ENCODE measurements at regions not wholly inside any gene's neighbourhood (a gene's known extent, or its start where the extent isn't known, plus 50 kb on each side); places are given as distances from the start of the nearest gene placed in this dataset.

DNA sequence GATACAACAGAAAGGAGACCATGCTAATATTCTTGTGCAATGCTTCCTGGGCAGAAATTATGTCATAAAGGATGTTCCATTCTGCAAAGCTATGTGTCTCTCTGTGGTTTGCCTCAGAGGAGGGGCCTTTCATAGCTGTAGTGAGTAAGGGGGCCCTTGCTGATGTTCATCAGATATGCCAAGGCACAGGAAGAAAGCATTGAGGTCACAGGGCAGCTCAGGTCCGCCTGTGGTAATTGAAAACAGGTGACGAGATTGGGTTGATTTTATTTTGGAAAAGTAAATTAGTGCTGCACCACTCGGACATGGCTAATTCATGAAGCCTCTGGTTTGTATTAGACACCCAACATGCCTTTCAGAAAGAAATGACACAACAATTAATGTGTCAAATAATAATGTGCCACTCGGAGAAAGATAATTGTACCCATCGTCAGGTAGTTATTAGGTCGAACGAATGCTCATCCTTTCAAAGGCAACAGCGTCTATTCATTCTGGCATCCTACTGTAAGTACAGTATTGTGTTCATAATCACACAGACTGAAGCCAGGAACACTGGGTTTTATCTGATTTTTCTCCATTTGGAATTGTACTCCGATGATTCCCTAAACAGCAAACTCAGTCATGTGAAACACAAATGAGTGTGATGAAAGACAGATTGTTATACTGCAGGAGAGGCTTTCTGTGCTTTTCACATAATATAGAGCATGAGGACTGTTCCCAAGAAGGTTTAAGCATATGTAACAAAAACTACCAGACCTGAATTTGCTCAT lies 421.6 kb upstream of the KLF12 start:
- POLR2A ChIA-PET (ENCODE audit: low non-redundant PET), result no interaction called here
- H3K4me1 ChIP-seq (ENCODE audit: insufficient read depth, low read length, poor library complexity, severe bottlenecking), result peaks cover 6% of the 10 kb centered on the region
- CTCF ChIA-PET, result no interaction called here
- no peaks in the 10 kb centered on the region for H3K36me3 ChIP-seq (ENCODE audit: insufficient read depth, low read length, poor library complexity, severe bottlenecking)
- H3K27me3 ChIP-seq (replicated peaks; ENCODE audit: insufficient read depth, low read depth, low read length, poor library complexity), result no peaks in the 10 kb centered on the region
- intact Hi-C loops (cut with micrococcal nuclease; ENCODE audit: unreplicated experiment), result no loop called here
- no TSS peak for BruUV-seq (replicated peaks)
- TF ChIP-seq, protein P1, sequence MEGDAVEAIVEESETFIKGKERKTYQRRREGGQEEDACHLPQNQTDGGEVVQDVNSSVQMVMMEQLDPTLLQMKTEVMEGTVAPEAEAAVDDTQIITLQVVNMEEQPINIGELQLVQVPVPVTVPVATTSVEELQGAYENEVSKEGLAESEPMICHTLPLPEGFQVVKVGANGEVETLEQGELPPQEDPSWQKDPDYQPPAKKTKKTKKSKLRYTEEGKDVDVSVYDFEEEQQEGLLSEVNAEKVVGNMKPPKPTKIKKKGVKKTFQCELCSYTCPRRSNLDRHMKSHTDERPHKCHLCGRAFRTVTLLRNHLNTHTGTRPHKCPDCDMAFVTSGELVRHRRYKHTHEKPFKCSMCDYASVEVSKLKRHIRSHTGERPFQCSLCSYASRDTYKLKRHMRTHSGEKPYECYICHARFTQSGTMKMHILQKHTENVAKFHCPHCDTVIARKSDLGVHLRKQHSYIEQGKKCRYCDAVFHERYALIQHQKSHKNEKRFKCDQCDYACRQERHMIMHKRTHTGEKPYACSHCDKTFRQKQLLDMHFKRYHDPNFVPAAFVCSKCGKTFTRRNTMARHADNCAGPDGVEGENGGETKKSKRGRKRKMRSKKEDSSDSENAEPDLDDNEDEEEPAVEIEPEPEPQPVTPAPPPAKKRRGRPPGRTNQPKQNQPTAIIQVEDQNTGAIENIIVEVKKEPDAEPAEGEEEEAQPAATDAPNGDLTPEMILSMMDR (conservative IDR thresholded peaks at IDR 0.05; ENCODE audit: low read depth, low read length), result no peak
- no peak for TF ChIP-seq EZH2 (IDR thresholded peaks at IDR 0.05; ENCODE audit: borderline replicate concordance, low read depth, low read length, poor library complexity, severe bottlenecking)
- no peaks in the 10 kb centered on the region for H3K9me3 ChIP-seq (ENCODE audit: low read depth, low read length, poor library complexity, severe bottlenecking)
- no peak for DNase-seq (ENCODE audit: low spot score)
- H3K27ac ChIP-seq (ENCODE audit: low read depth, low read length, poor library complexity, severe bottlenecking), result no peak overlapping the region
- no peak overlapping the region for H3K4me3 ChIP-seq (ENCODE audit: low read depth, low read length, poor library complexity, severe bottlenecking)

DNA sequence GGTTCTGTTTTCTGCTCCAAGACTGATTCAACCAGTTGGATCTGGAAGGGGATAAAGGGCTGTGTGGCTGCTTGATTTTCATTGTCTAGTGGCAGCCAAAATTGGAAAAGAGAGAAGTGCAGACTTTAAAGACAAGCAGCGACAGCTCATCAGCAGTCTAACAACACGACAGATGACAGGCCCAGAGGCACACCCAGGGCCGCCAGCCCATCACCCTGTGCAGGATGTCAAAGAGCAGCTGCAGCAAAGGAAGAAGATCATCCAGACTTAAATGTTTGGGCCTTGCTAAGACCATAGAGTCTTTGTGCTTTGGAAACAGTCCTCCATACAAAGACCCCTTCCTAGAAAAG lies 421.0 kb upstream of the KLF12 start:
- TF ChIP-seq EZH2 (IDR thresholded peaks at IDR 0.05; ENCODE audit: borderline replicate concordance, low read depth, low read length, poor library complexity, severe bottlenecking), result no peak
- TF ChIP-seq, protein P1 (conservative IDR thresholded peaks at IDR 0.05; ENCODE audit: low read depth, low read length), result no peak
- Histone ChIP-seq H3K9me3 (ENCODE audit: low read depth, low read length, poor library complexity, severe bottlenecking) (no peaks in the 10 kb centered on the region), H3K4me3 (ENCODE audit: low read depth, low read length, poor library complexity, severe bottlenecking) (no peak overlapping the region), H3K27ac (ENCODE audit: low read depth, low read length, poor library complexity, severe bottlenecking) (no peak overlapping the region), H3K36me3 (ENCODE audit: insufficient read depth, low read length, poor library complexity, severe bottlenecking) (no peaks in the 10 kb centered on the region), H3K4me1 (ENCODE audit: insufficient read depth, low read length, poor library complexity, severe bottlenecking) (peaks cover 6% of the 10 kb centered on the region), H3K27me3 (replicated peaks; ENCODE audit: insufficient read depth, low read depth, low read length, poor library complexity) (no peaks in the 10 kb centered on the region)
- no TSS peak for BruUV-seq (replicated peaks)
- POLR2A ChIA-PET (ENCODE audit: low non-redundant PET), result no interaction called here
- CTCF ChIA-PET, result no interaction called here
- intact Hi-C loops (cut with micrococcal nuclease; ENCODE audit: unreplicated experiment), result no loop called here
- DNase-seq (ENCODE audit: low spot score), result no peak

GRCh38 chr13:74554569-74555275 lies 420.5 kb upstream of the KLF12 start:
- intact Hi-C loops (cut with micrococcal nuclease; ENCODE audit: unreplicated experiment), result no loop called here
- peaks cover 6% of the 10 kb centered on the region for H3K4me1 ChIP-seq (ENCODE audit: insufficient read depth, low read length, poor library complexity, severe bottlenecking)
- ChIA-PET CTCF (no interaction called here), POLR2A (ENCODE audit: low non-redundant PET) (no interaction called here)
- BruUV-seq (replicated peaks), result no TSS peak
- no peak overlapping the region for H3K4me3 ChIP-seq (ENCODE audit: low read depth, low read length, poor library complexity, severe bottlenecking)
- H3K9me3 ChIP-seq (ENCODE audit: low read depth, low read length, poor library complexity, severe bottlenecking), result no peaks in the 10 kb centered on the region
- no peaks in the 10 kb centered on the region for H3K27me3 ChIP-seq (replicated peaks; ENCODE audit: insufficient read depth, low read depth, low read length, poor library complexity)
- no peak for TF ChIP-seq EZH2 (IDR thresholded peaks at IDR 0.05; ENCODE audit: borderline replicate concordance, low read depth, low read length, poor library complexity, severe bottlenecking)
- TF ChIP-seq, protein P1 (conservative IDR thresholded peaks at IDR 0.05; ENCODE audit: low read depth, low read length), result no peak
- H3K27ac ChIP-seq (ENCODE audit: low read depth, low read length, poor library complexity, severe bottlenecking), result no peak overlapping the region
- no peaks in the 10 kb centered on the region for H3K36me3 ChIP-seq (ENCODE audit: insufficient read depth, low read length, poor library complexity, severe bottlenecking)
- DNase-seq (ENCODE audit: low spot score), result peak; percentile 25
